Body of pancreas (tissue), 4 donors: ENCODE measurements at regions not wholly inside any gene's neighbourhood (a gene's known extent, or its start where the extent isn't known, plus 50 kb on each side); places are given as distances from the start of the nearest gene placed in this dataset.

Experiments used
- CTCF ChIP-seq, 7 experiments: fragments of 450-650 bp in 4 of 7; fragments of 200-600 bp in 3 of 7; sonication (generic) in 3 of 7; IDR thresholded peaks; one replicate each; pipeline ENCODE4 v1.5.1; 2016 to 2019; ENCODE audit warnings: antibody characterized with exemption in 7 of 7
- POLR2A ChIP-seq, 3 donors: fragments of 450-650 bp; IDR thresholded peaks; one replicate each; pipeline ENCODE4 v1.6.1; 2016; ENCODE audit warnings: antibody characterized with exemption in 3 of 3, mild to moderate bottlenecking in 2 of 3

- no peak for TF ChIP-seq CTCF (IDR thresholded peaks at IDR 0.05)
- no peak for TF ChIP-seq POLR2A (IDR thresholded peaks at IDR 0.05)
Observed at GRCh38 chr14:104285508-104285840, 147.1 kb downstream of the KIF26A start.
